ENCODE measurements at regions not wholly inside any gene's neighbourhood (a gene's known extent, or its start where the extent isn't known, plus 50 kb on each side); places are given as distances from the start of the nearest gene placed in this dataset.

- no peak for TF ChIP-seq CTCF (IDR thresholded peaks at IDR 0.05; ENCODE audit: low read depth, low read length, poor library complexity, severe bottlenecking)
- no peak for TF ChIP-seq EZH2phosphoT487 (IDR thresholded peaks at IDR 0.05; ENCODE audit: borderline replicate concordance, low read length)
Measured at GRCh38 chr18:6565815-6566081, 151.0 kb upstream of the L3MBTL4 start.

Measured in DOHH2 (cell line).